HG03139 (cell line): ENCODE measurements at regions not wholly inside any gene's neighbourhood (a gene's known extent, or its start where the extent isn't known, plus 50 kb on each side); places are given as distances from the start of the nearest gene placed in this dataset.
"Not testable (repeated sequence)": the region's sequence is repeated elsewhere in the genome, so short reads cannot be mapped to it uniquely, and the experiment has no call there.

ENCODE experiments used
- ATAC-seq: cut with Tn5 transposase; IDR thresholded peaks from one replicate; pipeline ENCODE4 v1.9.1; 2021; ENCODE audit not compliant: unreplicated experiment

DNA sequence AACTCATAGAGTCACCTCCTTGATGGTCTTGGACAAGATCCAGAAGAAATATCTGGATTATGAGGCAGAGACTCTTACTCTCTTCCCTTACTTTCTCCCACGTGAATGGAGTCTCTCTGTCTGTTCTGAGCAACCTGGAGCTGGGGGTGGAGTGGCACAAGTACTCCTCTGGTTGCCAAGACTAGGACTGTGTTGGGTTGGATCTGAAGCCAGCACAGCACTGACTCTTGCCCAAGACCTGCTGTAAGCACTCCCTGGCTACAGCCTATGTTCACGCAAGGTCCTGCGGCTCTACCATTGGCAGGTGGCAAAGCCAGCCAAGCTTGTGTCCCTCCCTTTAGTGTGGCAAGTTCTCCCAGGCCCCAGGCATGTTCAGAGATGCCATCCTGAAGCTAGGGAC is 488.2 kb upstream of the NRG3 start:
- ATAC-seq, result no peak

DNA sequence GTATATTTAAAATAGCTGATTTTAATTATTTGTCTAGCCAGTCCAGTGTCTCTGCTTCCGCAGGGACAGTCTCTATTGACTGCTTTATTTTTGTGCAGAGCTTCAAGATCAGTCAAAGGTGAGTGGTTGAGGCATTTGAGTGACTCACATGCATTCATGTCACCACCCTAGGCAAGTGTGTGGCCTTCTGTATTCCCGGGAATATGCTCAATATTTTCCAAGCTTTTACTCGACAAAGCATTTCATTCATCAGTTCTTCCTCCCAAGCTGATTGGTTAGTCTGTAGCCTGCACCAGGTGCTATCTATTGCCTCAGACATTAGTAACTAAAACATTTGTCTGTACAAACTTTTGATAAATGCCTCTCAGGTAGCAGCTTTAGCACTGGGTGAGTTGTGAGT is 471.5 kb upstream of the NRG3 start:
- ATAC-seq, result no peak

DNA sequence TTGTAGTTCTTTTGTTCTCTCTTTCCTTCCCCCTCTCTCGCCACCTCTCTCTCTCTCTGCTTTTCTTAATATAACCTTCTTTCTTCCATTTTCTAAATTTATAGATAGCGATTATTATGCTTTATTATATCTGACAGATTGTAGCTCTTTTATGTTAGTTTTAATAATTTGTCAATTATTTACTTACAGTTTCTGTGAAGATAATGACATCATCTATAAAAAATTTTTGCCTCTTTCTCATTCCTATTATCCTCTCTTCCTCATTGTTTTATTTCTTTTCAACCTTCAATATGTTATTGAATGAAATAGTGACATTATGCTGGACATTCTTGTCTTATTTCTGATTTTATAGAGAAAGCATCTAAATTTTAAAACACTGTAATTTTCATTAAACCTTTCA is 469.6 kb upstream of the NRG3 start:
- ATAC-seq, result no peak

DNA sequence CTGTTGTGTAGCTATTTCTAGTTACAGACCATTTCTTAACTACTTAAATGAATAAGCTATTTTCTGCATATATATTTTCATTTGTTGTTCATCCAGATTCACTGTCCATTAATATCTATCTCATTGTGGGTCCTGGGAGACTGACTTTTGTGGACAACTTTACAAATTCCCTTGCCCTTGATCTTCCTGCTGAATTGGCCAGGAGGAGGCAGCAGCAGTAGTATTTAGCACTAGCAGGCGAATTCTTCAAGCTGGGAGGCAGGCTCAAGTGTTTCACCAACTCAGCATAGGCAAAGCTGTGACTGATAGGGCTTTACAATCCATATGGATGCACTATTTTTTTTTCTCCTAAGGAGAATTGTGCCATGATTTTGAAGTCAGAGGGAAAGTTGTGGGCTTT is 461.0 kb upstream of the NRG3 start:
- ATAC-seq, result no peak

DNA sequence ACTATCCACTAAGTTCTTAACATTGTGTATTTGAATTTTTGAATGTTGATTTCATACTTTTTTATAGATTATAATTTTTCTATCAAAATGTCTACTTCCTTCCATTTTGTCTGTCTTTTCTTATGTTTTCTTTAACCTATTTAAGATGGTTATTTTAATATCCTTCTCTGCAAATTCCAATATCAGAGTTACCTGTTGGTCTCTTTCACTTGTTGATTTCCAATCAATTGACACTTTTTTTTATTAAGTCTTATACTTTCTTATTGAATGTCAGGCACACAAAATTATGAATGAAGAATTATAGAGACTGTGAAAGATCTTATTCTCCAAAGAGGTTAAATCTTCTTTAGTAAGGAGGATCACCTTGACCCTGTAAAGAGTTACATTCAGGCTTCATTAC is 448.3 kb upstream of the NRG3 start:
- ATAC-seq, result no peak

DNA sequence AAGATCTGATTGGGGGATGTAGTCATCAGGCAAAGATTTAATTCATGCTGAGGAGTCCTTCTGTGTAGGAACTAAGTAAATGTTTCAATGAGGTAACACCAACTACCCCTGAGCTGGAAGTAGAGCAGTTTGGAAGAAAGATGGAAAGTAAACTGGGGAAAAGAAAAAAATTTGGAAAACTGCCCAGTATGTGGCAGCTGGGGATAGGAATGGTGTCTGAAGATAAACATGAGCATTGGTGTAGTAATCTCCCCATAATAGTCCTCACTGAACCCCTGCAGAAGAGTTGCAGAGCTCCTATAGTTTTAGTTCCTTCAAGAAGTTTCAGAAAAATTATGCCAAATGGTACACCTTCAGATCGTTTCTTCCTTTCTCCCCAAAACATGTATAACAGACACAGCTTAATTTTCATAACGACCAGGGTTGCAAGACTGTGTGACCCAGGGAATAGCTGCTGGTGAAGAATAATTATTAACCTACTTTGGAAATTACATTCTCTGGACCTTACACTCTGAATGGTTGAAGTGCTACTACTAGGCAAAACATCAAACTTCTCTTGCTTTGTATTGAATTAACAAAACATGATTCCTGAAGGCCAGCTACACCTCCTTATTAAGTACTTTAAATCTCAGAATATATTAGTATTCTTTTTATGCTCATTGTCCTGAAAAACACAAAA is 446.4 kb upstream of the NRG3 start:
- no peak for ATAC-seq

DNA sequence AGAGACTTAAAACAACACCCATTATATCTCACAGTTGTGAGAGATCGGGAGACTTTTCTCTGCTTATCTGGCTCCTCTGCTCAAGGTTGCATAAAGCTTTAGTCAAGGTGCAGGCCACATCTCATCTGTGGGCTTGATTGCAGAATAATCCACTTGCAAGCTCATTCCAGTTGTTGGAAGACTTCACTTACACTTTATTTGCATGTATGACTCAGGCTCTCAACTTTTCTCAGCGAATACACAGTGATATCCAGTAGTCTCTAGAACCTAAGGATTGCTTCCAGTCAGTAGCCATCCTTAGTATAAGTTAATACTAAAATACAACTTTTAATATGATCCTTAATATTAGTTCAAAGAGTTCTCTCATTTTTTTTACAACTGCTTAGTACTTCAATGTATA is 435.5 kb upstream of the NRG3 start:
- ATAC-seq, result no peak

DNA sequence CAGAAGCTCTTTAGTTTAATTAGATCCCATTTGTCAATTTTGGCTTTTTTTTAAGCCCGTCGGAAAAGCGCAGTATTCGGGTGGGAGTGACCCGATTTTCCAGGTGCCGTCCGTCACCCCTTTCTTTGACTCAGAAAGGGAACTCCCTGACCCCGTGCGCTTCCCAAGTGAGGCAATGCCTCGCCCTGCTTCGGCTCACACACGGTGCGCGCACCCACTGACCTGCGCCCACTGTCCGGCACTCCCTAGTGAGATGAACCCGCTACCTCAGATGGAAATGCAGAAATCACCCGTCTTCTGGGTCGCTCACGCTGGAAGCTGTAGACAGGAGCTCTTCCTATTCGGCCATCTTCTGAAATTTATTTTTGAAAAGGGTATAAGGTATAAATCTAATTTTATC is 433.4 kb upstream of the NRG3 start:
- ATAC-seq, result not testable (repeated sequence)

DNA sequence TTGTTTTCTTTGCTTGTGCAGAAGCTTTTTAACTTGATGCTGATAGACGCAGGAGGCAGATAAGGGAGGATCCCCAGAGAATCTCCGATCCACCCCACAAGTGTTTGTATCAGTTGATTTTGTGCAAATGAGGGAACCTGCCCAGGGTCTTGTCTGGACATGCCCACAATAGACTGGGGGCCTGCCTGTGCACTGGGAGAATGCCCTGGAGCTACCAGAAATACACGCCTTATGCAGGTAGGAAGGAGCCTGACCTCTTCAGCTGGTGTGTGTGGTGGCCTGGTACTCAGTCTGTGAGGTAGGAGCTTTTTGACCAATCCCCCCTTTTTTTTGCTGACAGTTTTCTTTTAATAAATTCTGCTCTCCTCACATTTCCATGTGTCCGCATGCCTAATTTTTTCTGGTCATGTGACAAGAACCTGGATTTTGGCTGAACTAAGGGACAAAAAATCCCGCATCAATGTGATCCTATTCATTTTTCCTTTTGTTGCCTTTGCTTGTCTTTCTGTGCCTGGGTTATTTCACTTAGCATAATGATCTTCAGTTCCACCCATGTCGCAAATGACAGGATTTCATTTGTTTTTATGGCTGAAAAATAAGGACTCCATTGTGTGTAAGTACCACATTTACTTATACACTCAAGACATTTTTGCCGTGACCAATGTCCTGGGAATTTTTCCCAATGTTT is 430.6 kb upstream of the NRG3 start:
- ATAC-seq, result no peak

DNA sequence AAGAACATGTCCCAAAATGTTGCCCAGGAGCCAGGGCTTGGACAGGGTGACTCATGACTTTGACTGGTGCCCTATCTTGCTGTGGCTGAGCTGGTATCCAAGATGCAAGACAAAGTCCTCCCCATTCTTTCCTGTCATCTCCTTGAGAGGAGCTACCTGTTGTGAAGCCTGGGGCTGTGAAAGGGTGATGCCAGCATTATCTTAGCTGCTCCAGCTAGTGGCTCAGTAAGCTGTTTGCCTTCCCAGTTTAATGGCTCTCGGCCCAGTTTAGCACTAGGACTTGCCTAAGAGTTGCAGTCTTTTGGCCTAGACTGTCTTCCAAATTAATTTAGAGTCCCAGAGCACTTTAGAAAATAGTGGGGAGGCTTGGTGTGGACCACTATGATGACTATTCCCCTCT is 424.3 kb upstream of the NRG3 start:
- ATAC-seq, result no peak

DNA sequence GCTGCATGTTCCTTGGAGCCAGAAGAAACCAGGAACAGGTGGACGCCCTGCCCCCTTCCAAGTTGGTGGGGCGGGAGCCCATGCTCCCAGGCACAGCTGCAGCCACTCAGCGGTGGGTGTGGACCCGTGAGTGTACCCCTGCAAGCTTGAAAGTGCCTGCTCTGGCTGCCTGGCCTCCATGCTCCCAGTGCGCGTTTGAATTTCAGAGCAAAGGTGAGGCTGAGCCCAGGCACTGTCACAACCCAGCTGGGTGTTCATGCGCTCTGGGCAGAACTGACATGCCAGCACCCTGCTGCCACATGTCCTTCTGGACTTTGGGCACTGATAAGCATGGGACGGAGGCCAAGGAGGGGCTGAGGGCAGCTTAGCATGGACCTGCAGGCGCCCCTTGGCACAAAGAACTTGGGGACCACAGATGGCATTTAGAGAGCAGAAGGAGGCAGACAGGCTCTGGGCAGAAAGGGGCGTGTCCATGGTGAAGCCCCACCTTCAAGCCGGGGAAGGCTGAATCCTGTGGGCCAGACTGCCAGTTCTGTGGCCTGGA is 402.0 kb upstream of the NRG3 start:
- no peak for ATAC-seq

DNA sequence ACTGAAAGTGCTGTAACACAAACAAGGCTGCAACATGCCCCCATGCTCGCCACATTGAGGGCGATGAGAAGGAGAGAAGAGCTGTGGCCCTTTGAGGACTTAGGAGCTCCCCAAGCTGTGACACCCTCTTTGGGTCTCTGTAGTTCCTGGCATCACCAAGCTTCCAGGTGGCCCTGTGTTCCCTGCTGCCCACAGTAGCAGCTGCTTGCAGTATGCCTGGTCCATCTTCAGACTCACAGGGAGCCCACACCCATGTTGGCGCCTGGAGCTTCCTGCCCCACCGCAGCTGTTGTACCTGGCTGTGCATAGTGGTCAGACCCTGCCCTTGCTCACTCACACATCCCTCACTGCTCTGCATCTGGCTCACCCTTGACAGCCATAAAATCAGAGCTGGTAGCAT is 401.2 kb upstream of the NRG3 start:
- no peak for ATAC-seq

DNA sequence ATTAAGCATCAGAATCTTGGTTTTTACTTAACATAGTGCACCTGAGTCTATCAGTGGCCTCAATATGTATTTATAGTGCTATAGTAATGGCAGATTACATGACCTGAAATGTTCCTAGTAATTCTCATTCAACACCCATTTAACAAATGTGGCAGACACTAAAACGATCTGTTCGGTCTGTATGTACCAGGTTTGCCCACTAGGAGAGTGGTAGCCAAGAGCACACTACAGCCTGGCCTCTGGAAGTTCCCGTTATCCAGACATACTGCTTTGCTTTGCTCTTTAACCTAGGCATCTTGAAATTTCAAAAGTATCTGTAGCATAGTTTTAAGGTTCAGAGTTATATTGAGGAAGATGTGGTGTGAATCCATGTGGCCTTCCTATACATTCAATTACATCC is 395.7 kb upstream of the NRG3 start:
- ATAC-seq, result no peak

DNA sequence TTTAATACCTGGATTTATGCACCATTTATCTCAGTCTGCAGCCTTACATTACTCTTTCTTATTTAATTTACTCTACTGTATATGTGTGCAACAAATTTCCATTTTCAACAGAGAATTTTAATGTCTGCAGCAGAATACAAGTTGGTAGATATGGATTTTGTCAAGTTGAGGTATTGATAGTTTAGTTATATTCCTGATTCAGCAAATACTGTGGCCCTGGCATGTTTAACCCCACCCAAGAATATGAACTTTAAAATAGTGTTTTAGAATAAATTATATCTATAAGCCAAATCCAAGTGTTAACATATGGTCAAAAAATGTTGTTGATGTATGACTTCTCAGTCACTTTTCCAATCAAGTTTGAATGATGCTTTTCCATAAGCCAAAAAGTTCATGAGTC is 378.4 kb upstream of the NRG3 start:
- ATAC-seq, result no peak

DNA sequence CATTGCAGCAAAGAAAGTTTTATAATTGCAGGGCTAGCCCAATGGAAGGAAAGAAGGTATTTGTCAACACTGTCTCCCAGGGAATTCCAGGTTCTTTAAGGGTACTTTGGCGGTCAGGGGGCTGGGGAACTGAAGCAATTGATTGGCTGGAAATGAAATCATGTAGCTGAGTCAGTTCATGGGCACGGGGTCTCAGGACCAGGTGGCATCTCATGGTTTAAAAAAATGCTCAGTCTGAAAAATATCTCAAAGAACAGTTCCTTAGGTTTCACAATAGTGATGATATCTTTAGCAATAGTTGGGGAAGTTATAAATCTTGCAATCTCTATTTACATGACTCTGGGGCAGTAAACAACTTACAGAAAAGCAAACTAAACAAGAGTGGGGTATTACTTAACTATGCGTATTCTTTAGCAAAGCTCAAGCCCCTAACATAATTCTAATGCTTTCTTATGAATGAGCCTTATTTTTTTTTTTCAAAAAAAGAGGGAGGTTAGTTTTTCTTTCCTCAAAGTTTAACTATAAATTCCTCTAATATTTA is 376.9 kb upstream of the NRG3 start:
- no peak for ATAC-seq

DNA sequence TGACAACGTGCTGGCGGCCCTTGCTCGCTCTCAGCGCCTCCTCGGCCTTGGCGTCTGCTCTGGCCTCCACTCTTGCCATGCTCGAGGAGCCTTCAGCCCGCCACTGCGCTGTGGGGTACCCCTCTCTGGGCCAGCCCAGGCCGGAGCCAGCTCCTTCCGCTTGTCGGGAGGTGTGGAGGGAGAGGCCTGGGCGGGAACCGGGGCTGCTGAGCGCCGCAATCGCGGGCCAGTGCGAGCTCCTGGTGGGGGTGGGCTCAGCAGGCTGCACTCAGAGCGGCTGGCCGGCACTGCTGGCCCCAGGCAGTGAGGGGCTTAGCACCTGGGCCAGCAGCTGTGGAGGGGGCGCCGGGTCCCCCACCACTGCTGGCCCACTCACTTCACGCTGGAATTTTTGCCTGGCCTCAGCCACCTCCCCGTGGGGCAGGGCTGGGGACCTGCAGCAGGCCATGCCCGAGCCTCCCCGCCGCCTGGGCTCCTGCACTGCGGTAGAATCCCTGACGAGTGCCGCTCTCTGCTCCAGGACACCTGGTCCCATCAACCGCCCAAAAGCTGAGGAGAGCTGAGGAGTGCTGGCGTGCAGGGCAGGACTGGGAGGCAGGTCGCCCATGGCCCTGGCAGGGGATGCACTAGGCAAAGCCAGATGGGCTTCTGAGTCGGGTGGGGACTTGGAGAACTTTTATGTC is 372.2 kb upstream of the NRG3 start:
- ATAC-seq, result no peak

DNA sequence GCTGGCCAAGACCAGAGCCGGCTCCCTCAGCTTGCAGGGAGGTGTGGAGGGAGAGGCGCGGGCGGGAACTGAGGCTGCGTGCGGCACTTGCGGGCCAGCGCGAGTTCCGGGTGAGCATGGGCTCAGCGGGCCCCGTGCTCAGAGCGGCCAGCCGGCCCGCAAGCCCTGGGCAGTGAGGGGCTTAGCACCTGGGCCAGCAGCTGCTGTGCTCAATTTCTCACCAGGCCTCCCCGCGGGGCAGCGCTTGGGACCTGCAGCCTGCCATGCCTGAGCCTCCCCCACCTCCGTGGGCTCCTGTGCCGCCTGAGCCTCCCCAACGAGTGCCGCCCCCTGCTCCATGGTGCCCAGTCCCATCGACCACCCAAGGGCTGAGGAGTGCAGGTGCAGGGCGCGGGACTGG is 369.2 kb upstream of the NRG3 start:
- ATAC-seq, result not testable (repeated sequence)

DNA sequence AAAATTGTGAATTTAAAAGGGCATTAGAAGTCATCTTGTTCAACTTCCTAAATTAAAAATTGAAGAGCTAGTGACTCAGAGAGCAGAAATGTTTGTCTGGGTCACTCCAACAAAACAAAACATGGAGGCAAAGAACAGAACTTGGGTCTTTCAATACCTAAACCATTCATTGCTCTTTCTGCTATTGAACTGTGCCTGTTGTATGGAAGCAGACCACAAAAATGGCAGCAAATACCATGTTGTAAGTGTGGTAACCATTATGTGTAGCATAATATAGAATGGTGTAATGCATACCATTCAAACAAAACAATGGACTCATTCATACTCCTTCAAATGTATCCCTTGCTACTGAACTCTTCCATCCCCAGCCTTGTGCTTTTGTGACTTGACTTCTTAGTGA is 360.2 kb upstream of the NRG3 start:
- no peak for ATAC-seq

DNA sequence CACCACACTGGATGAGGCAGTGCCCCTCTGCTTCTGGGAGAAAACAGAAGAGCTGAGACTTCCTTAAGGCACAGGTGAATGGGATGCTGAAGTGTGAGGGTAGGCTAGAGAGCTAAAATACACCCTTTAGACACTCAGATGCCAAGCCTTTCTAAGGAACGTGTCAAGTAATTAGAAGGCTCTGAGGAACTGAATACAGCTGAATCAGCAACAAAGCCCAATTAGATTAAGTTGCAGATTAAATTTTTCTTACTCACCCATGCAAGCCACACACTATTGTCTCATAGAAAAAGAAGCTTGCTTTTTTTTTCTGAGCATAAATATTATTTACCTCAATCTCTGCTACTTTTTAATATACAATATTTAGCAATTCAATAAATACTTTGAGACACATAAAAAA is 354.3 kb upstream of the NRG3 start:
- ATAC-seq, result no peak

DNA sequence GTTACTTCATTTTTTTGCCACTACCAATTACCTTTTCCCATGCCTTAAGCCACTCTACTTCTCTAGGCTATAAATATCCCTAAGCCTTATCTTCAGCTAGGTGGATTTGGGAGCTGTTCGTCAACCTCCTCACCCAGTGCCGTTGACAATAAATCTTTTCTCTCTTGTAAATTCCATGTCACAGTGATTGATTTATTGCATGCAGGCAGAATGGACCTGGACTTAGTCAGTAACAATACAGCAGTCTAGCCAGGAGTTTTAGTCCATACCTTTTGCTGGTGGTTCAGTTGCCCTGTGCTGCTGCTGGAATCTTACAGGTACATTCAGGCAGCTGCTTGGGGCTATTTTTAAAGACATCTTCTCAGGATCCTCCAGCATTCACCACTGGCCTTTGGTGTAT is 350.5 kb upstream of the NRG3 start:
- ATAC-seq, result no peak

DNA sequence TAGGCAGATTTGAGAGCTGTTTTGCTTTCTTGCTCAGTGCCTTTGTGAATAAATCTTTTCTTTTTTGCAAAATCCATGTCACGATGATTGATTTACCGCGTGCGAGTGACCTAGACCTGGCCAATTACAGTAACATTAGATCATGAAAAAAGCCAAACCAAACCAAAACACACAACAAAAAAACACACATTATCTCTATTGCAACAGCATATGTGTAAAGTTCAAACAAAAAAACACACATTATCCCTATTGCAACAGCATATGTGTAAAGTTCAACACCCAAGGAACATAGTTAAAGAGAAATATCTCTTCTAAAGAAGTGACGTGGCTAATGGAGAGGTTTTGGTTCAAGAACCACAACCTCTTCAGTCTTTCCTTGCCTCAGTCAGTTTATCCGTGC is 342.6 kb upstream of the NRG3 start:
- ATAC-seq, result no peak

DNA sequence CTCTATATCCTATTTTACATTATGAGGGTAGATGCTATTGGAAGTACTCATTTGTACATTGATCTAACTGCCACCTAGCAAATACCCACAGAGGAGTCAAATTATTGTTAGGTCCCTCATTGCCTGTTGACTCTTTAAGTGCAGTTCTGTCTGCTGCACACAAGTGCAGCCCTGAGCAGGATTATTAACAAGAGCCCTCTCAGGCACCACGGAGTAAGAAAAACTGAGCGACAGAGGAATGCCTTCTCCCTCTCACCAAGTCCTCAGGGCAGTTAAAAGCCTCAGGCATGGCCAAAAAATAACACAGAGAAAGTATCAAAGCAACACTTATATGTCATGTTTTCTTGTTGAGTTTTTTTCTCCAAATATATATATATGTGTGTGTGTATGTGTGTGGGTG is 340.0 kb upstream of the NRG3 start:
- no peak for ATAC-seq
